Activated CD8-positive, alpha-beta memory T cell treated with anti-CD3 and anti-CD28 coated beads for 24 hours (primary cell): ENCODE measurements at regions not wholly inside any gene's neighbourhood (a gene's known extent, or its start where the extent isn't known, plus 50 kb on each side); places are given as distances from the start of the nearest gene placed in this dataset.

Experiments
- DNase-seq: peaks from one replicate; pipeline ENCODE4 v3.0.0-alpha.2; 2020

DNA sequence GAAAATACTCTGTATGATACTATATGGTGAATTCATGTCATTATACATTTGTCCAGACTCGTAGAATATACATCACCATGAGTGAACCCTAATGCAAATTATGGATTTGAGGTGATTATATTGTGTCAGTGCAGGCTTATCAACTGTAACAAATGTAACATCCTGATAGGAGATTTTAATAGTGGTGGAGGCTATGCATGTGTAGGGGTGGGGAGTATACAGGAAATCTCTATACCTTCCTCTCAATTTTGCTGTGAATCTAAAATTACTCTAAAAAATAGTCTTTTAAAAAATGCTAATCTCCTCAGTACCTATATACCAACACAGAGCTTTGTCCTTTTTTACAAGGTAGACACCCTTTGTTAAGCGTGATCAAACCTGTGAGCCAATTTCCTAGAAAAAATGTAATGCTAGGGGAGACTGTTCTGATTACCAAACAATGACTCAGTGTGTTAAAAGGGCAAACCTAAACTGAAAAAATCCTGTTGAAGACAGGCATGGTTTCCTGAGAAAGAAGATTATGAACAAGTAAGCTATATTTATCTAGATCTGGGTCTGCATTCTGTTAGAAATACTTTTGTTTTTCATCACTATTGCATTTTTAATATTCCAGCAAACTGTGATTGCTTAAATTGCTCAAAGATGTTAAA, 170.9 kb downstream of the DUSP6 start:
- DNase-seq = no peak

DNA sequence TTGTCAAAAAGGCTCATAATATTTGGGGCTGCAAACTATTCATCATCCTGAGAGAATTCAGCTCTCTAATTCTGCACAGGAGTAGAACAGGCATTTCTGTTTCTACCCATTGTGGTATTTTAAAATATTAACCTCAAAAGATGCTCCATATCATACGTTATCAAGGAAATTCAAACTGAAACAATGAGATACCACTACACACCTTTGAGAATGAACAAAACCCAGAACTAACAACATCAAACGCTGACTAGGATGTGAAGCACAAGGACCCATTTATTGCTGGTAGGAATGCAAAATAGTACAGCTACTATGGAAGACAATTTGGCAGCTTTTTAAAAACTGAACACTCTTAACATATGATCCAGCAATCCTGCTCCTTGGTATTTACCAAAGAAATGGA, 171.8 kb downstream of the DUSP6 start:
- DNase-seq = no peak

DNA sequence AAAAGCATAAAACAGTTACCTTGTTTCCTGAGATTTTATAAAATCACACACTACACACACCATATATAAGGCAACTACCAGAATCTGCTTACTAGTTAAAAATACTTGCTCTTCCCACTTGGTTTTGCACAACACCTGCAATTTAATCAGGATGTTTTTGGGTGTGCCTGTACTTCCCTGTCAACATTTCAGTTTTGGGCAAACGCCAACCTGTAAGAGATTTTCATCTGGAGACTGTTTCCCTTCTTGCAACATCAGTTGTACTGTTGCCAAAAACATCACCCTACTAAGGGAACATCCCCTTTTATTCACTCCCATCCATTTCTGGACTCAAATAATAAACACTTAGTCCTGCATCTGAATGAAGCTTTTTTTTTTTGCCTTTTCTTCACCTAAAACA, 172.3 kb downstream of the DUSP6 start:
- no peak for DNase-seq

DNA sequence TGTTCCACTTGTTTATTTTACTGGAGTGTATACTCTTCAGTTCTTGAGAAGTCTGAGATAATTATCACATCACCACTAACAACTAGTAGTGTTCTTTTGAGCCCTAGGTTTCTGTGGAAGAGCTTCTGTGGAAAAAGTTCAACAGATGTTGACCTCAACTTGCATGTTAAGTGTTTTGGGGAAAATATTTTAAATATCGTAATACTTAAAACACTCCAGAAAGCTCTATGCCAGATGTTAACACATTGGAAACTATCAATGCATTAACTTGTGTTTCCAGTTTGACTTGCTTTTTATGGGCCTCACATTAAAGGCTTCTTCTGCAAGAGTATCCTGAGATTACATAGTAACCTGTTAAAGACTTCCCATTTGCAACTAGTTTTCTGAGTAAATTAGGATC, 173.1 kb downstream of the DUSP6 start:
- DNase-seq = no peak

DNA sequence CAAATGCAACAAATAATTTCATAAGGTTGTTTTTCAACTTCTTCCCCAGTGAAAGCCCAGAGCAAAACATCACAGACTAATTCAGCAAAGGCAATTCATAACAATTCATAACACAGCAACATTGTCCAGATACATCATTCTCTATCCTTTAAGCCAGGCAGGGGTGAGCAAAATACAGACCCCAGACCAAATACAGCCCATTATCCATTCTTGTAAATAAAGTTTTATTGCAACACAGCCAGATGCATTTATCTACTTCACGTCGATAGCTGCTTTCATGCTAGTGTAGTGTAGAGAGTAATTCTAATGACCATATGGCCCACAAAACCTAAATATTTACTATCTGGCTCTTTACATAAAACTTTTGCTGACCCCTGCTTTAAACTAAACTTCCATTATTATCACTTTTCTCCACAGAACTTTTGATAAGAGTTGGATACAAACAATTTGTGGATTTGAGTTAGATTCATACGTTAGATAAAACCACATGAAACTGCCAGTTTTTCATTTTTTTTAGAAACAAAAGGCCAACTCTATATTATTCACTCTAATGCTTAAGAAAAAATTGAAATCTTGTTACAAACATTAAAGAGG, 174.4 kb downstream of the DUSP6 start:
- no peak for DNase-seq

DNA sequence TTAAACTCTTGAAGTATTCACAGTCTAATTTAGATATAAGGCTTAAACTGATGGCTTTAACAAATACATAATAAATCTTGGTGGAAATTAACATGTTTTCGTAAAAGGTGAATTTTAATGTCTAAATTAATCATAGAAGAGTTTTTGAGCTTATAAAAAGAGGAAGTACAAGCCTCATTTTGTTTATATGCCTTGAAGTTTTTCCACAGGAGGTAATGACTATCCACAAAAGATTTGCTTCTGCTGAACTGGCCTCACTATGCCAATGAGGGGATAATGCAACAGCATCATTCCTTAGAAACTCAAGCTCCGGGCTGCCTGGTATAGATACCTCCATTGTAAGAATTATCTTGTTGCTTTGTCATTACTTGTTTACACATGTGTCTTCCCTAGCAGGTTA, 175.6 kb downstream of the DUSP6 start:
- DNase-seq = no peak

DNA sequence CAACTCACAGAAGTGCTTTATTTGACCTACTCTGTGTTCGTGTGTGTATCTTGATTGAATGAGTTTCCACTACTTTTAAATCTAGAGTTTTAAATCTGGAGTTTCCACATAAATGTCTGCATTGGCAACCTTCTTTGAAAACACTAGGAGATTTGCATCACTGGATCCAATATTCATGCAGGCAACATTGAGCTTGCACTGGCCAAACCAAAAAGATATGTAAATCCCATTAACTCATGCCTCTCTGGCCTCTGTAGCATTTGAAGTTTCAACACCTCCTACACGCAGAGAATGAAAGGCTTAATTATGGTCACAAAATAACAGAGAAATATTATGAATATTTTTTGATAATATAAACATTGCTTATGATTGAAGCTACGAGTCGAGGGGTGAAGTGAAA, 178.6 kb downstream of the DUSP6 start:
- DNase-seq = no peak

DNA sequence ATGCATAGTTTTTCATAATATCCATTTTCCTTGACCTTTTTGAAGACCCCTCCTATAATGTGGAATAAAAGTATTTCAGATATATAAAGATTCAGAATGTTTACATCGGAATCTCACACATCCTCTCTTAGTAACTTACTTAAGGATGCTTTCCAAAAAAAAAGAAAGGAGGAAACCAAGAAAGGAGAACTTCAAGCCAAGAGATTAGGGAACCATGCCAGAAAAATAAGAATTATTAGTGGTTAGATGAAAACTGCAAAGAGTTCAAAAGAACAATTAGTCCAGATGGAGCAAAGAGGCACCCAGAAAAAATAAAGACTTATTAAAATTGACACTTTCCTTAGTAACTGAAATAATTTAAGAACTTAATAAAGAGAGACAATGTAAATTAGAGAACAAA, 179.2 kb downstream of the DUSP6 start:
- no peak for DNase-seq

DNA sequence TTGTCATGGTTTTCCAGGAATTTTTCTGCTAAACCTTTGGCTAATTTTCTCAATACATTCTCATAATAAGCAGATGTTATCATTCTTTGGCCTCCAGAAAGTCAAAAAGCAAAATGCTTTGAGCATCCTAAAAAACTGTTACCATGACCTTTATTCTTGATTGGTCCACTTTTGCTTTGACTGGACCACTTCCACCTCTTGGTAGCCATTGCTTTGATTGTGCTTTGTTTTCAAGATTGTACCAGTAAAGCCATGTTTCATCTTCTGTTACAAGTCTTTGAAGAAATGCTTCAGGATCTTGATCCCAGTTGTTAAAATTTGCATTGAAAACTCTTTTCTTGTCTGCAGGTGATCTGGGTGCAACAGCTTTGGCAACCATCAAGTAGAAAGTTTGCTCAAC, 180.1 kb downstream of the DUSP6 start:
- no peak for DNase-seq

DNA sequence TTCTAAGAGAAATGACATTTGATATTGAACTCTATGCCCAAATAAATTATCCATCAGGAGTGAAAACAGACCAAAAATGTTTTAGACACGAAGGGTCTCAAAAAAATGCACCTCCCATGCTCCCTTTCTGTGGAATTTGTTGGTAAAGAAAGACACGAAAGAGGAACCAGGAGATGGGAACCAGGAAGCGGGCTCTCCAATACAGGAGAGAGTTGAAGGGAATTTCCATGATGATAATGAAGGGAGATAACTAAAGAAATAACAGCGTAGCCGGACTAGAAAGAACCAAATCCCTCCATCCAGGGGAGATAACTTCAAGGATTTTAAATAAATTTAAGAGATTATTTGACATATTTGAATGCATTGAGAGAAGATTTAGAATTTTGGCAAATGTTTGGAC, 183.0 kb downstream of the DUSP6 start:
- no peak for DNase-seq

DNA sequence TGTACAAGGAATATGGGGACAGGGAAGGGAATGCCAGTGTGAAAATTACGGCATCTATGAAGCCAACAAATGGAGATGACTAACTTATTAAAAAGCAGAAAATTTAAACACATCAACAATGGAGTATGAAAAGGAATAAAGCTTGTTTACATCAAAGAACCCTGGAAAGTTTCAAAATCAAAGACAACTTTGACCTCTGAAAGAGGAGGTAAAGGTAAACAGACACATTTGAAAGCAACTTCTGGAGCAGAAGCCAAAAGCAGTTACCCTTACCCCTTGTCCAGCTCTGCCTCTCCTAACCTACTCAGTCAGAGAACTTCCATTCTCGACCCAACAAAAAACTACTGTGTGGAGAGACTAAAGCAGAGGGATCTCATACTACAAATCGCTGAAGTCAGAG, 184.3 kb downstream of the DUSP6 start:
- no peak for DNase-seq

DNA sequence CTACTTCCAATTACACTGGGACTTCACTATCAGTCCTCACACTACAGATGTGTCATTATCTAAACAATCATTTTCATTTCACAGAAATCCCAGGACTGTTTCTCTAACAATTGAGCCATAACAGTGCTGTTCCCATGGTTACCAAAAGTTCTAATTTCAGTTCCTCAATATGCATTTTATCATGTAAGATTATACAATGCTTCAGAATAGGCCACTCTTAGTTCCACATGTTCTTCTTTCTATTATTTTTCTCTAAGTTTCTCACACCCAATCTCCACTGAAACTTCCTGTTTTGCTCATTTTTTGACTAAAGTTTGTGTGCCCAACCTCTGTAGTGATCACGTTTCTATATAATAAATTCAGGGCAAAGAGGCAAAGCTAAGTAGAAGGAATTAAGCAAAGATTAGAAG, 185.8 kb downstream of the DUSP6 start:
- DNase-seq = no peak

DNA sequence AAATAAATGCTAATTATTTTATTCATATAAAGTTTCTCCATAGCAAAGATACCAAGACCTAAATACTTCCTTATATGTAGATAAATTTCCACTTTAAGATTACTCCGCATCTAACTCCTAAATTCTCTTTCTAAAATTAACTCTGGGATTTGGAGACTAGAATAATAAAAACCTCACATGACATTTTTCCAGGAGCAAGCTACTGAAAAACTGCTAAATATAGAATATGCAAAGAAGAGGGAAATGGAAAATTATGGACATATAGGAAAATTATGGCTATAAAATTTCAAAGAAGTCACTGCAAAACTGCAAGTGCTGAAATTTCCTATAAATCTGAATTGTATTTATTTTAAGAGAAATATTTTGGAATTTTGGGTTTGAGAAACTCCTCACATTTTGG, 186.2 kb downstream of the DUSP6 start:
- DNase-seq = no peak

DNA sequence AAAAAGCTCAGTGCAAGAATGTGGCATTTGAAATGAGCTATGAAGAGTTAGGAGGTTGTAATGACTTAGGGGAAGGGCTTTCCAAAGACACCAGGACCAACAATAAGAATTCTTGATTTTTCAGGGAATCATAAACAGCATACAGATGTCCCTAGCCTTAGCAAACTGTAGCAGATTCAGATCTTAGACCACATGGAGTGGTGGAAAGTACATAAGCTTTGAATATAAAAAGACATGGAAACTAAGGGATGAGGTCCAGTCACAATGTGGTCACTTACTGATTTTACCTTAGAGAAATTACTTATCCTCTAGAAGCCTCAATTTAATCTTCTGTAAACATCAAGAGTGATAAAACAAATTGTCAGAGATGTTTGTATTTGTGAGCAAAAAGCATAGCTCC, 186.6 kb downstream of the DUSP6 start:
- no peak for DNase-seq

DNA sequence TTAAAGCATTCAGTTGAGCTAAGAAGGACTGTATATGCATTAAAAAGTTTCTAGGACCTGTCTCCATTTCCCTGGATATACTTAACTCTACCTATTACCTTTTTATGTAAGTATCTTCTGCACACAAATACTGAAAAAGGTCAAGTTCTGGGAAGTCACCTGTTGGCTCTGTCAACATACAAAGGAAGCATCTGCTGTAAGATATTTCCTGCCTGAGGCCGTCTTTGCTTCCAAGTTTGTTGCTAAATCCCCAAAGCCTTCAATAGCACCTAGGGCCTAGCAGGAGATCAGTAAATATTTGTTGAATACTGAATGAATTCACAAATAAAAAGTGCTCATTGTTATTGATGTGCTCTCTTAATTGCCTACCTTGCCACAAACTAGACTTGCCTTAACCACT, 188.4 kb downstream of the DUSP6 start:
- DNase-seq = no peak

DNA sequence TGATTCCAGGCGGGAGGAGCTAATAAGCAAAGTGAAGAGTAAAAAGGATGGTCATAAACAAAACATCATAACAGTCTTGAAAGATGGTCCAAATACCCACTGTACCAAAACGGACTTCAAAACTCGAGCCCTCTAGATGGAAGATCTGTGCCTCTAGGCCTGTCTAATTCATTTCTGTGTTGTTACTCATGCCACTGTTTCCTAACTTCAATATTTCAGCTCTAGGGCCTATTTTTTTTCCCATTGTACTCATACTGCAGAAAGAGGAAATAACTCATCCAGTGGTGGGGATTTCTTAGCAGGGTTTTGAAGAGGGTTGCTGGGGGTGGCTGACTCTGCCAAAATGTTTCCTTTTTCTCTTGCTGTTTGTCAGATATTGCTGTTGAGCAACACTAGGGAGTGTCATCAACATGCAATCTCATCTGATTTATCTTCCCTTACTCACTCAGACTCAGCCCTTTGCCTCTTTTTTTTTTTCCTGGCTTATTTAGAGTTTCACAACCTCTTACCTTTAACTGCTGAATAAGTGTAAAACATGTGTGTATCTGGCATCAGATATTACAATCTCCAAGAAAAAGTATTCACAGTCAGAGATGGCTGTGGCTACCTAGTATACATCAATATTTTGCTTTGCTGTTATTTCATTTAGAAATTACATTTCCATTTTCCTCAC, 189.6 kb downstream of the DUSP6 start:
- peak; percentile 64 for DNase-seq

DNA sequence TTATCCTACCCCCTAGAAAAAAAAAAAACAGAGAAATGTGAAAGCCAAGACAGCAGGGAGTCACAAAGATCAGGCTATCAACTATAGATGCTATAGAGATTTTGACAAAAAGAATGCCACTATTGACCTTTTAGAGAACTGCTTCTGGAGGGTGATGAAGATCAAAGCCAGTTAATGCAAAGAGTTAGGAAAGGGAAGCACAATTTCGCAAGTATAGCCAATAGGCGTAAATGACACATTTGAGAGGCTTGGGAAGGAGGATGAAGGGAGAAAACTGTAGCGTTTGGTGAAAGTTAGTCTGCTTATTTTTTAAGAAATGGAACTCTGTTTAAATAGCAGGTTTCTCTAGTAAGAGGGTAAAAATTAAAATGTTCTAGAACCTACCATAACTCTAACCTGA, 190.7 kb downstream of the DUSP6 start:
- DNase-seq = no peak

DNA sequence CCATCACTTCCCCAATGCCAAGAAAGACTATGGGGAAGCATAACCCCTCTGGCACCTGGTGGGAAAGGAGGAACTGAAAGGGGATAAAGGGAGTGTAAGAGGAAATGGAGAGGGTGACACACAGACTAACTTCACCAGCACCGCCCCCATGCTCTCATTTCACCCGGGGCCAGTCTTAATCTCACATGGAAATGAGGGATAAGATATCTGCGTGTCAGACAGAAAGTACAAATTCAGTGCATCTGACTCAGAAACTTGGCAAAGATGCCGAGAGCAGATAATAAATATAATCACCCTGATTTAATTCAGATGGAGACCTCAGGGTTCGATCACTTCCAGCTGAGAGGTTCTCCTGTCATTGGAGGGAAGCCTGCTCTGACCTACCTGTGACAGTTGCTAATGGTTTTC, 191.6 kb downstream of the DUSP6 start:
- DNase-seq = peak; percentile 56

DNA sequence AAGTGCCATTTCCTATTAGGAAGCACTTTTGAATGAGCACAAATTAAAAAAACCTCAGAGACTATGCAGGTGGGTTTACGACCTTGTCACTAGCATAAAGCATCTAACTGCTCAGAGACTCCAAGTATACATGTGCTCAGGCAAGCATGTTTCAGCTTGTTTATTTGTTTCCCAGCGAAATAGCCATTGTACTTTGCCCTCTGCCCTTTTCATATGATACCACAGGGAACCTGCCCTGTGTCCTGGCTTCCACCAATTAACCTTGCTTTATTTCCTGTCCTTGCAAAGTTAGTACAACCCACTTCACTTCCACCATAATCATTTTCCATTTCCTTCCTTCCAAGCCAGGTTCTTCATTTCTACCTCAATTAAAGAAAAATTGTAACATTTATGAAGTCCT, 194.9 kb downstream of the DUSP6 start:
- DNase-seq = no peak

DNA sequence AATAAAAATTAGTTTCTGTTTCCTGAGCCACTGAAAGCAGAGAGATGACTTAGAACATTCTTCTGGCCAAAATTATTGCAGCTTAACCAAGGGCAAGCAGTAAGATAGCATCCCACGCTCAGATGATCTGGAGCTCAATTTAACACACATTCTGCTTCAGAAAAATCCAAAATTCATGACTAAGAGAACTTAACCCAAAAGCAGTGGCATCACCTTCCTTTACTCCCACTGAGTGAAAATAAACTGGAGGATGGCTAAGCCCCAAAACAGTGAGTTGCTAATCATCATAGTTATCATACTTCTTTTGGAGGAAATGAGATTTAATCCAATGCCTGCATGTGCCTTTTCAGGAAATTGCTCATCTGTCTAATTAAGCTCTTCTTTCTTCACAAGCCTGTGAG, 195.4 kb downstream of the DUSP6 start:
- DNase-seq = no peak

DNA sequence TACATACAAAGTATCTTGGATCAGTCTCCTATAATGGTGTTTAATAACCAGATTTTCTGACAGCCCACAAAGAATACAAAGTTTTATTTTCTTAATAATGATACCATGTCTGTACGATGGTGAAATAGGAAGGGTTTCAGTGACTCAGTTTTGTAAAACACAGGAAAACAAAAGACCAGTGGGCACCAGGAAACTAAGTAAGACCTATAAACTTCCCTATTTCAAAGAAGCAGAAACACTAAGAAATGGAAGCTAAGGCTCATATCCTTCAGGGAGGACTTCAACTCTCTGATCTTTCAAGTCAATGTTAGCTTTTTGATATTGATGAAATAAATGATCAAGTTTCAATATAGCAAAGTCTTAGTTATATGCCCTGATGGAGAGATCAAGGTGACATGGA, 196.0 kb downstream of the DUSP6 start:
- no peak for DNase-seq

DNA sequence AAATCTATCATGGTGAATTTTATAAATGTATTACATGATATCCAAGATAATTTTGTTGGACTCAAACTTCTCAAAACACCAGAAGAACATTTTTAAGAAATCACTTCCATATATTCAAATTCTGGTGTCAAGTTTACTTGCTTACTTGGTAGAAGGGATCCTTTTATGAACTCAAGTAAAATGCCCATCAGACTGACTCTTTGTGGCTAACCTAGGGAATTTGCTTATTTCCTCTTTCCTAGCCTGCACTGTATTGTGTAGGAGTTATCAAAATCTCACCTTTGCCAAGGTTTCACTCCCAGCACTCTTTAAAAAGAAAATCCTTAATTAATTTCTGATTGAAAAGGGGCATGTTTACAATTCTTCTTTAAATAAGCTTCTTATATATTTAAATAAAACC, 196.5 kb downstream of the DUSP6 start:
- no peak for DNase-seq

DNA sequence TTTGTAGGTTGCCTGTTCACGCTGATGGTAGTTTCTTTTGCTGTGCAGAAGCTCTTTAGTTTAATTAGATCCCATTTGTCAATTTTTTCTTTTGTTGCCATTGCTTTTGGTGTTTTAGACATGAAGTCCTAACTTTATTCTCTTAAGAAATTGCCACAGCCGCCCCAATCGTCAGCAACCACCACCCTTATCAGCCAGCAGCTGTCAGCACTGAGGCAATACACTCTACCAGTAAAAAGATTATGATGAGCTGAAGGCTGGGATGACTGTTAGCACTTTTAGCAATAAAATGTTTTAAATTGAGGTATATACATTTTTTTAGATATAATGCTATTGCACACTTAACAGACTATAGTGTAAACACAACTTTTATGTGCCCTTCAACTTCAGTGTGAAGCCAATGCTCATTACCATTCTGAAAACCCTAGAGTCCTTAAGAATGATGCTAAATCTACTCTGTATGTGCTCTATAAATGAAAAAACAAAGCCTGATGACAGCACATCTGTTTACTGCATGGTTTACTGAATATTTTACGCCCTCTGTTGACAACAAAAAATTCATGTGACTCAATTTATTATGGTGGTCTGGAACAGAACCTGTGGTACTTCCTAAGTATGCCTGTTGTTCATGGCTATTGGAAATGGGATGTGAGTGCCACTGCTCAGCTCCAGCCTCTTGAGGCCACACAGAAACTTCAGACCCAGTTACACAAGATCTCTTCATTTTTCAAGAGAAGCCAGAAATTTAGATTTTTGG, 197.4 kb downstream of the DUSP6 start:
- DNase-seq = no peak

DNA sequence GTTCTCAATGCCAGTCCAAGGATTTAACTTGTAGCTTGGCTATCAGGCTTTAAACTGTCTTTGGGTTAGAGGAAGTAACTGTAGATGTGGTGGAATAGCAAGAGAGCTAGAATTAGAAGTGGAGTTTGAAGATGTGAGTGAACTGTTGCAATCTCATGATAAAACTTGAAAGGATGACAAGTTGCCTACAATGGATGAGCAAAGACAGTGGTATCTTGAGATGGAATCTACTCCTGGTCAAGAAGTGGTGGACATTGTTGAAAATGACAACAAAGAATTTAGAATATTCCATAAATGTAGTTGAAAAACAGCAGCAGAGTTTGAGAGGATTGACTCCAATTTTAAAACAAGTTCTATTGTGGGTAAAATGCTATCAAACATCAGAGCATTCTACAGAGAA, 199.0 kb downstream of the DUSP6 start:
- no peak for DNase-seq
